ENCODE measurements at regions not wholly inside any gene's neighbourhood (a gene's known extent, or its start where the extent isn't known, plus 50 kb on each side); places are given as distances from the start of the nearest gene placed in this dataset.

DNA sequence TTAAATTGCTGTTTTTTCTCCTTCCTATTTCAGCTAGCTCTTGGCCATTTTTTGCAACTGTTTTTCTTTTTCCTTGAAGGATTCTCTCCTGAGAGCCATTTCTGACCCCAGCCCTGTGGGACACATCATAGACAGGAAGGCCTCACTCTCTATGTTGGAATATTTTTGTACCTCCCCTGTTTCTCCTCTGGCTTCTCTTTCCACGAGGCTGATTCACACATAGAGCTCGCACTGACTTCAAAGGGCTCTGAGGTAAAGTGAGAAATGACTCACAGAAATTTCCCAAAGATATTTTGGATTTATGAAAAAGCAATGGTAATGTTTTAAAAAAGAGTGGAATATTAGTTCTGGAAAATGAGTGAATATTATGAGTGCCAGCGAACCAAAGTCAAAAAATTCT, 181.7 kb upstream of the IGFBP7 start:
- no peak for TF ChIP-seq EP300 (IDR thresholded peaks at IDR 0.05)
- TF ChIP-seq, protein P1, sequence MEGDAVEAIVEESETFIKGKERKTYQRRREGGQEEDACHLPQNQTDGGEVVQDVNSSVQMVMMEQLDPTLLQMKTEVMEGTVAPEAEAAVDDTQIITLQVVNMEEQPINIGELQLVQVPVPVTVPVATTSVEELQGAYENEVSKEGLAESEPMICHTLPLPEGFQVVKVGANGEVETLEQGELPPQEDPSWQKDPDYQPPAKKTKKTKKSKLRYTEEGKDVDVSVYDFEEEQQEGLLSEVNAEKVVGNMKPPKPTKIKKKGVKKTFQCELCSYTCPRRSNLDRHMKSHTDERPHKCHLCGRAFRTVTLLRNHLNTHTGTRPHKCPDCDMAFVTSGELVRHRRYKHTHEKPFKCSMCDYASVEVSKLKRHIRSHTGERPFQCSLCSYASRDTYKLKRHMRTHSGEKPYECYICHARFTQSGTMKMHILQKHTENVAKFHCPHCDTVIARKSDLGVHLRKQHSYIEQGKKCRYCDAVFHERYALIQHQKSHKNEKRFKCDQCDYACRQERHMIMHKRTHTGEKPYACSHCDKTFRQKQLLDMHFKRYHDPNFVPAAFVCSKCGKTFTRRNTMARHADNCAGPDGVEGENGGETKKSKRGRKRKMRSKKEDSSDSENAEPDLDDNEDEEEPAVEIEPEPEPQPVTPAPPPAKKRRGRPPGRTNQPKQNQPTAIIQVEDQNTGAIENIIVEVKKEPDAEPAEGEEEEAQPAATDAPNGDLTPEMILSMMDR (IDR thresholded peaks at IDR 0.05): no peak
